Lower leg skin (tissue), 4 donors: ENCODE measurements at regions not wholly inside any gene's neighbourhood (a gene's known extent, or its start where the extent isn't known, plus 50 kb on each side); places are given as distances from the start of the nearest gene placed in this dataset.

ENCODE experiments used
- DNase-seq, 2 donors: peaks; one replicate each; pipeline ENCODE4 v3.0.0-alpha.2; 2019; ENCODE audit warnings: low spot score in 2 of 2
- H3K4me3 ChIP-seq: fragments of 200-600 bp; sonication (generic); 2 replicates; pipeline ENCODE4 v1.5.1; 2017; ENCODE audit warnings: mild to moderate bottlenecking, low read depth; ENCODE audit not compliant: poor library complexity, severe bottlenecking
- CTCF ChIP-seq, 3 donors: fragments of 450-650 bp; IDR thresholded peaks; one replicate each; pipeline ENCODE4 v1.5.1; 2016; ENCODE audit warnings: antibody characterized with exemption in 3 of 3, mild to moderate bottlenecking in 3 of 3, moderate library complexity in 2 of 3
- POLR2A ChIP-seq, 2 donors: fragments of 450-650 bp; IDR thresholded peaks; one replicate each; pipeline ENCODE4 v1.6.1; 2016 to 2017; ENCODE audit warnings: antibody characterized with exemption in 2 of 2, mild to moderate bottlenecking in 1 of 2, moderate library complexity in 1 of 2
- WGBS, 2 donors: methylation state at CpG; one replicate each; pipeline ENCODE4 v1.1.5; 2018; 5-methylcytosine and 5-hydroxymethylcytosine counted together
- intact Hi-C: fragments of 100-400 bp; cut with DNase I; formaldehyde crosslinking; loops from one replicate; pipeline ENCODE4 v1.15.0; 2023; ENCODE audit warnings: low total_unique reads

- peak in 1 of 2 donors; percentile 13 for DNase-seq
- 94 to 95% methylated on average over 1 of the region's 1 CpG for WGBS, 2 donors
- H3K4me3 ChIP-seq = no peak overlapping the region
- TF ChIP-seq CTCF (IDR thresholded peaks at IDR 0.05) (no peak), POLR2A (IDR thresholded peaks at IDR 0.05) (no peak)
- intact Hi-C loops = no loop called here
These were observed 518.2 kb downstream of the BNC2 start for GRCh38 chr9:16352251-16352650.

- no peak for TF ChIP-seq POLR2A (IDR thresholded peaks at IDR 0.05)
- no peak for TF ChIP-seq CTCF (IDR thresholded peaks at IDR 0.05)
- intact Hi-C loops = no loop called here
- DNase-seq = peak in 1 of 2 donors; percentile 53
- no peak overlapping the region for H3K4me3 ChIP-seq
- WGBS, 2 donors = 69 to 78% methylated on average over 3 of the region's 3 CpGs
These were observed 517.6 kb downstream of the BNC2 start for GRCh38 chr9:16352791-16353401.

- intact Hi-C loops = no loop called here
- TF ChIP-seq POLR2A (IDR thresholded peaks at IDR 0.05) (no peak), CTCF (IDR thresholded peaks at IDR 0.05) (no peak)
- 76 to 79% methylated on average over 8 of the region's 8 CpGs for WGBS, 2 donors
- no peak overlapping the region for H3K4me3 ChIP-seq
- peak in 1 of 2 donors; percentile 77 for DNase-seq
These were observed 514.2 kb downstream of the BNC2 start for GRCh38 chr9:16356196-16356765.

GRCh38 chr9:16357828-16358227, 512.6 kb downstream of the BNC2 start:
- TF ChIP-seq CTCF (IDR thresholded peaks at IDR 0.05) = no peak
- TF ChIP-seq POLR2A (IDR thresholded peaks at IDR 0.05) = no peak
- DNase-seq = no peak
- WGBS, 2 donors = 73 to 79% methylated on average over 4 of the region's 4 CpGs
- H3K4me3 ChIP-seq = no peak overlapping the region
- intact Hi-C loops = no loop called here

GRCh38 chr9:16358751-16359150, 511.7 kb downstream of the BNC2 start:
- intact Hi-C loops = no loop called here
- peak in 1 of 2 donors; percentile 56 for DNase-seq
- TF ChIP-seq POLR2A (IDR thresholded peaks at IDR 0.05) (no peak), CTCF (IDR thresholded peaks at IDR 0.05) (no peak)
- 87 to 94% methylated on average over 2 of the region's 2 CpGs for WGBS, 2 donors
- H3K4me3 ChIP-seq = no peak overlapping the region
